Kidney (tissue), 13 donors: ENCODE measurements at regions not wholly inside any gene's neighbourhood (a gene's known extent, or its start where the extent isn't known, plus 50 kb on each side); places are given as distances from the start of the nearest gene placed in this dataset.

Experiments used
- DNase-seq, 5 donors: peaks; one replicate each; pipeline ENCODE4 v3.0.0-alpha.2; 2013 to 2020
- FAIRE-seq: peaks from 2 replicates; lab custom pipeline; 2012; peaks lifted over from hg19 to GRCh38; lab: Jason Lieb, UNC
- H3K27ac ChIP-seq, 2 donors: one replicate each; pipeline ENCODE4 v1.7.0; 2013; ENCODE audit warnings: low read depth in 2 of 2, low read length in 2 of 2, inconsistent platforms in 1 of 2
- H3K27me3 ChIP-seq: one replicate; pipeline ENCODE4 v1.7.1; 2013; ENCODE audit warnings: low read length, inconsistent platforms; ENCODE audit not compliant: control insufficient read depth, insufficient read depth
- H3K36me3 ChIP-seq, 3 donors: one replicate each; pipeline versions ENCODE4 v1.7.0 to v1.7.1; 2013; ENCODE audit warnings: low read length in 3 of 3, control low read depth in 1 of 3, inconsistent platforms in 1 of 3; ENCODE audit not compliant: insufficient read depth in 3 of 3, control insufficient read depth in 2 of 3
- H3K4me1 ChIP-seq, 3 donors: one replicate each; pipeline versions ENCODE4 v1.7.0 to v1.7.1; 2013; ENCODE audit warnings: low read length in 3 of 3, inconsistent platforms in 1 of 3, low read depth in 1 of 3; ENCODE audit not compliant: control insufficient read depth in 2 of 3, insufficient read depth in 2 of 3
- H3K4me3 ChIP-seq, 3 donors: one replicate each; pipeline versions ENCODE4 v1.7.0 to v1.8.1; 2013; ENCODE audit warnings: low read length in 3 of 3, control low read depth in 1 of 3, inconsistent platforms in 1 of 3
- H3K9ac ChIP-seq, 3 donors: one replicate each; pipeline versions ENCODE4 v1.7.0 to v1.7.1; 2013; ENCODE audit warnings: low read length in 3 of 3, control low read depth in 1 of 3, inconsistent platforms in 1 of 3
- H3K9me3 ChIP-seq, 3 donors: one replicate each; pipeline versions ENCODE4 v1.7.0 to v1.7.1; 2013; ENCODE audit warnings: low read length in 3 of 3, control low read depth in 1 of 3, inconsistent platforms in 1 of 3; ENCODE audit not compliant: control insufficient read depth in 2 of 3, insufficient read depth in 1 of 3
- intact Hi-C: fragments of 100-400 bp; cut with DNase I; formaldehyde crosslinking; loops from one replicate; pipeline ENCODE4 v1.11.1; 2022
- TF ChIP-seq, protein P1 (sequence below): IDR thresholded peaks from 3 replicates; pipeline ENCODE4 v1.5.1; 2012; ENCODE audit warnings: mild to moderate bottlenecking, moderate library complexity, borderline replicate concordance; ENCODE audit not compliant: insufficient read depth; ENCODE audit errors: extremely low read depth
- donor health status: control.
- donor health status: control.
- donor health status: control.
- donor health status: control.
- donor health status: control.
- donor health status: DM: yes; HTN: yes; CAD: no.
- donor health status: Normal renal cell carcinoma (clear cell type).

DNA sequence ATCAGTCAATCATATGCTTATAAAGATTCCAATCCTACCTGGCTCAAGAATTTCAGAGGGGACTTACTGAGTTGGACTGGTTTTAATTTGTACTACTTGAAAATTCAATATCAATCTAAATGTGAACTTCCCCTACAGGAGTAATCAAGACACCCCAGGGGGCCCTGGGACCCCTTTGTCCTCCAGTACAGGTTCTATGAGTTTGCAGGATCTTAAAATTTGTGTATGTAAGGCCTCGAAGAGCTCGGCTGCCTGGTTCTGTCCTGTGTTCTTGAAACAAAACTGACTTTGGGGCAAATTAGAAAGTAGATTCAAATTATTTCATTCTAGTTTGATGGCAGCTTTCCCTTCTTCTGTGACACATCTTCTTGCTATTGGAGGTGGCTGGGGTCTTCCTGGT lies 261.3 kb downstream of the KCNRG start:
- H3K9me3 ChIP-seq: no peaks in the 10 kb centered on the region
- H3K9ac ChIP-seq: no peak overlapping the region
- H3K4me3 ChIP-seq: no peak overlapping the region
- no peak overlapping the region for H3K27ac ChIP-seq
- H3K27me3 ChIP-seq: no peaks in the 10 kb centered on the region
- FAIRE-seq: no peak
- TF ChIP-seq, protein P1, sequence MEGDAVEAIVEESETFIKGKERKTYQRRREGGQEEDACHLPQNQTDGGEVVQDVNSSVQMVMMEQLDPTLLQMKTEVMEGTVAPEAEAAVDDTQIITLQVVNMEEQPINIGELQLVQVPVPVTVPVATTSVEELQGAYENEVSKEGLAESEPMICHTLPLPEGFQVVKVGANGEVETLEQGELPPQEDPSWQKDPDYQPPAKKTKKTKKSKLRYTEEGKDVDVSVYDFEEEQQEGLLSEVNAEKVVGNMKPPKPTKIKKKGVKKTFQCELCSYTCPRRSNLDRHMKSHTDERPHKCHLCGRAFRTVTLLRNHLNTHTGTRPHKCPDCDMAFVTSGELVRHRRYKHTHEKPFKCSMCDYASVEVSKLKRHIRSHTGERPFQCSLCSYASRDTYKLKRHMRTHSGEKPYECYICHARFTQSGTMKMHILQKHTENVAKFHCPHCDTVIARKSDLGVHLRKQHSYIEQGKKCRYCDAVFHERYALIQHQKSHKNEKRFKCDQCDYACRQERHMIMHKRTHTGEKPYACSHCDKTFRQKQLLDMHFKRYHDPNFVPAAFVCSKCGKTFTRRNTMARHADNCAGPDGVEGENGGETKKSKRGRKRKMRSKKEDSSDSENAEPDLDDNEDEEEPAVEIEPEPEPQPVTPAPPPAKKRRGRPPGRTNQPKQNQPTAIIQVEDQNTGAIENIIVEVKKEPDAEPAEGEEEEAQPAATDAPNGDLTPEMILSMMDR: no peak
- H3K4me1 ChIP-seq: no peaks in the 10 kb centered on the region
- no peaks in the 10 kb centered on the region for H3K36me3 ChIP-seq
- intact Hi-C loops: no loop called here
- DNase-seq: no peak

DNA sequence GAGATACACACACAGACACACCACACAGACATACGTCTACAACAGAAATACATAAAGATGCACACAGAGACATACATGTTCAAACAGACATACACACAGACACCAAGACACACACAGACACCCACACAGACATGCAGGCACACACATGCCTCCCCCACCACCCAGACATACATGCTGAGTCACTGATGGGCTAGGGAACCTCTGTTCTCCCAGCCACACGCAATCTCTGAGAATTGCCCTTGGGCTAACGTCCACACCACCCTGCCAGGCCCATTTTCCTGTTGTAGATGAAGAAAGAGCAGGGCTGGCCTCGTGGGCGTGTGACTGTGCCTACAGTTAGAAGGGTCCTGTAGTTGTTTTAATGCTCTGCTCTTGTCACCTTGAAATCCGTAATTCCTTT lies 261.9 kb downstream of the KCNRG start:
- intact Hi-C loops: no loop called here
- DNase-seq (no peak), FAIRE-seq (no peak)
- H3K4me1 ChIP-seq: no peaks in the 10 kb centered on the region
- H3K9ac ChIP-seq: no peak overlapping the region
- TF ChIP-seq, protein P1: no peak
- H3K36me3 ChIP-seq: no peaks in the 10 kb centered on the region
- H3K27ac ChIP-seq: no peak overlapping the region
- no peaks in the 10 kb centered on the region for H3K9me3 ChIP-seq
- H3K27me3 ChIP-seq: no peaks in the 10 kb centered on the region
- no peak overlapping the region for H3K4me3 ChIP-seq

DNA sequence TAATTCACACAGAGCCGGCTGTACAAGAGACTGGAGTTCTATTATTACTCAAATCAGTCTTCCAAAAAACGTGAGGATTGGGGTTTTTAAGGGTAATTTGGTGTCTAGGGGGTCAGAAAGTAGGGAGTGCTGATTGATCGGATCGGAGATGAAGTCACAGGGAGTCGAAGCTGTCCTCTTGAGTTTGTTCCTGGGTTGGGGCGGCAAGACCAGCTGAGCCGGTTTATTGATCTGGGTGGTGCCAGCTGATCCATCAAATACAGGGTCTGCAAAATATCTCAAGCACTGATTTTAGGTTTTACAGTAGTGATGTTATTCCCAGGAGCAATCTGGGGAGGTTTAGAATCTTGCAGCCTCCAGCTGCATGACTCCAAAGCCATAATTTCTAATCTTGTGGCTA lies 262.7 kb downstream of the KCNRG start:
- FAIRE-seq: no peak

DNA sequence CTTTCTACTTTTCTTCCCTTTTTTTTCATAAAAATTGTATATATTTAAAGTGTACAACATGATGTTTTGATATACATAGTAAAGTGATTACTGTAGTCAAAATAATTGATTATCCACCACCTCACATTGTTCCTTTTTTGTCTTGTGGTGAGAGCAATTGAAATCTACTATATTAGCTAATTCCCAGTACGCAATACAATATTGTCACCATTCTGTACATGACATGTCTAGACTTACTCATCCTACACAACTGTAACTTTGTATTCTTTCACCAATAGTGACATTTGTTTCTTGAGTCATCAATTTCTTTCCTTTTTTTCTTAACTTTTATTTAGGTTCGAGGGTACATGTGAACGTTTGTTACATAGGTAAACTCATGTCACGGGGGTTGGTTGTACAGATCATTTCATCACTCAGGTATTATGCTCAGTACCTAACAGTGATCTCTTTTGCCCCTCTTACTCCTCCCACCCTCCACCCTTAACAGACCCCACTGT lies 265.2 kb downstream of the KCNRG start:
- Histone ChIP-seq H3K4me1 (no peaks in the 10 kb centered on the region), H3K4me3 (no peak overlapping the region), H3K9me3 (no peaks in the 10 kb centered on the region), H3K36me3 (no peaks in the 10 kb centered on the region), H3K9ac (no peak overlapping the region), H3K27ac (no peak overlapping the region), H3K27me3 (no peaks in the 10 kb centered on the region)
- intact Hi-C loops: no loop called here
- no peak for DNase-seq
- TF ChIP-seq, protein P1: no peak
- no peak for FAIRE-seq

More for the DNA sequence above, 262.7 kb downstream of the KCNRG start:
- Histone ChIP-seq H3K4me1 (no peaks in the 10 kb centered on the region), H3K4me3 (no peak overlapping the region), H3K36me3 (no peaks in the 10 kb centered on the region), H3K9me3 (no peaks in the 10 kb centered on the region), H3K27ac (no peak overlapping the region), H3K27me3 (no peaks in the 10 kb centered on the region), H3K9ac (no peak overlapping the region)
- intact Hi-C loops: no loop called here
- DNase-seq: no peak
- TF ChIP-seq, protein P1: no peak
